Ovary (tissue), 3 donors: ENCODE measurements at regions not wholly inside any gene's neighbourhood (a gene's known extent, or its start where the extent isn't known, plus 50 kb on each side); places are given as distances from the start of the nearest gene placed in this dataset.

ENCODE experiments used
- CTCF ChIP-seq, 3 donors: fragments of 450-650 bp in 2 of 3; fragments of 200-600 bp in 1 of 3; IDR thresholded peaks; one replicate each; pipeline versions ENCODE4 v1.5.1 to v1.8.0; 2016 to 2022; ENCODE audit warnings: antibody characterized with exemption in 3 of 3, mild to moderate bottlenecking in 1 of 3
- POLR2A ChIP-seq: fragments of 450-650 bp; IDR thresholded peaks from one replicate; pipeline ENCODE4 v1.6.1; 2017; ENCODE audit warnings: antibody characterized with exemption, mild to moderate bottlenecking, moderate library complexity
- donor health status: DM: no; HTN: no; CAD: no.

GRCh38 chr3:25235466-25235865, 192.6 kb upstream of the RARB start:
- TF ChIP-seq CTCF (IDR thresholded peaks at IDR 0.05) (no peak), POLR2A (no peak)
